AG08395 (cell line): ENCODE measurements at regions not wholly inside any gene's neighbourhood (a gene's known extent, or its start where the extent isn't known, plus 50 kb on each side); places are given as distances from the start of the nearest gene placed in this dataset.
A peak's percentile ranks its signal among the peaks of the same experiment; 100 is the strongest.

Experiments
- DNase-seq: peaks from one replicate; pipeline ENCODE4 v3.0.0; 2012; ENCODE audit warnings: mixed read lengths, low spot score

- DNase-seq = no peak
Measured at GRCh38 chr2:195049372-195050031, 607.5 kb upstream of the SLC39A10 start.

DNA sequence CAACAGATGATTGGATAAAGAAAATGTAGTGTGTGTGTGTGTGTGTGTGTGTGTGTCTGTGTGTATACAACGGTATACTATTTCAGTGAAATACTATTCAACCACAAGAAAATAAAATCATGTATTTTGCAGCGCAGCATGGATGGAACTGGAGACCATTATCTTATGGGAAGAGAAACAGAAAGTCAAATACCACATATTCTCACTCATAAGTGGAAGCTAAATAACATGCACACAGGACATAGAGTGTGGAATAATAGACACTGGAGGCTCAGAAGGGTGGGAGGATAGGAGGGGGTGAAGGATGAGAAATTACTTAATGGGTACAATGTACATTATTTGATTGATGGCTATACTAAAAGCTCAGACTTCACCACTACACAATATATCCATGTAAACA, 609.1 kb upstream of the SLC39A10 start:
- no peak for DNase-seq

- no peak for DNase-seq
Measured at GRCh38 chr2:195044801-195045200, 612.2 kb upstream of the SLC39A10 start.

GRCh38 chr2:195038153-195038552, 618.9 kb upstream of the SLC39A10 start:
- no peak for DNase-seq

DNA sequence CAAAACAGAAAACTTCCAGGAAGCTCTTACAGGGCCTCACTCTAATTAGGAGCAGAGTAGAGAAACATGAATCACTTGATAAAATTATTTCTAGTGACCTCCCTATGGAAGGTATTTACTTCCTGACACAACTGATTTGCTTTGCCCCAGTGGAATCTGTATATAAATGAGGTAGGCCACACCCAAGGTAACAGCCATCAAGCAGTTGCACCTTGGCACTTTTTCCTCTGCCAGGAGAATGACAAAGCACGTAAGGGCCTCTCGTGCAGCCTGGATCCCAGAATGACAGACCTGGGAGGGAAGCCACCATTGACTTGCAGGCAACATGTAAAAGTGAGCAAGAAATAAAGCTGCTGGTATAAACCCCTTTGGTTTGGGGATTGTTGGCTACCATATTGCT, 620.0 kb upstream of the SLC39A10 start:
- DNase-seq = no peak

DNA sequence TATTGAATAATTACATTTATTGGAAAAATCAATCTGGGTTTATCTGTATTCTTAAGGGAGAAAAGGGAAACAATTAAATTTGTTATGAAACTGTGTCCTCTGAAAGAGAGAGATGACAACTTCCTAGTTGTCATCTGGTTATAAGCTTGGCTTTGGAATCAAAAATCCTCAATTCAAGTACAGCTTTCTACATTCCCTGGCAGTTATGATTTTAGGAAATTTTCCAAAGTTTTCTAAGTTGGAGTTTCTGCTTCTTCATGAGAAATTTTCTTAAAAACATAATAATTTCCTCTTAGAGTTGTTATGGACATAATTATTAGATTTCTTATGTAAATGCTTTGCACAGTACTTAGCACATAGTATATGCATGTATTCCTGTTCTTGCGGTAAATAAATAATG, 625.6 kb upstream of the SLC39A10 start:
- no peak for DNase-seq

DNA sequence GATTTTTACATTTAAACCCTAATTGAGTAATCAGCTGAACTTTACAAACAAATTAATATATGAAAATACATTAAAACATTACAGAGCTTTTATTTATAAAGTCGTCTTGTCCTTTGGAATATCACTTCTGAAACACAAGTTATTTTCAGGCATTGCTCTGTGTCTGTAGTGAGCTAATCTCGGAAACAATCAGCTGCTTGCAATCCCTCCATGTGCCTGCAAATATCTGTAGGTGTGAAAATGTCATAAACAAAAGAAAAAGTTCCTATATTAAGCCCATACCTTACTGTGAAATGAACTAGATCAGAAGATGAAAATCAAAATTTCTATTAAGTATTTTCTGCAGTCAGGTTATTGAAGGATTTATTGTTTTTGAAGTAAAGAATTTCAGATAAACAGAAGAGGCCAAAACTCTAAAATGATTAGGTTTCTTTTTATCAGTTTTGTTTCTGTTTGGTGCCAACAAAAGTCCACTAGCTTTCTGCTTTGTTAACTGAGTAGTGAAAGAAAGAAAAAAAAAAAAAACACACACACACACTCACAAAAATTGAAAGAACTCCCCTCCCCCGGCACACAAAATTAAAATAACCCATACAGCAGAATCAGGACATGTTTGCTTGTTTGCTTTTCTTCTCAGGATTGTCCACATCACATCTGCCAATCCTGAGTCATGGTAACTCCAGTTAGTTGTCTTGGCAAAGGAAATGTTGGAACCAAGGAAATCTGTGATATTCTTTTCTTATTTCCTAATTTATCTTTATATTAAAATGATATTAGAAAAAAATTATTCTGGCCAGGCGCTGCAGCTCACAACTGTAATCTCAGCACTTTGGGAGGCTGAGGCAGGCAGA, 627.0 kb upstream of the SLC39A10 start:
- DNase-seq = no peak

GRCh38 chr2:195027947-195028346, 629.1 kb upstream of the SLC39A10 start:
- DNase-seq = no peak

- no peak for DNase-seq
Measured at GRCh38 chr2:195026261-195026660, 630.8 kb upstream of the SLC39A10 start.

- DNase-seq = no peak
Measured at GRCh38 chr2:195022508-195022830, 634.6 kb upstream of the SLC39A10 start.

DNA sequence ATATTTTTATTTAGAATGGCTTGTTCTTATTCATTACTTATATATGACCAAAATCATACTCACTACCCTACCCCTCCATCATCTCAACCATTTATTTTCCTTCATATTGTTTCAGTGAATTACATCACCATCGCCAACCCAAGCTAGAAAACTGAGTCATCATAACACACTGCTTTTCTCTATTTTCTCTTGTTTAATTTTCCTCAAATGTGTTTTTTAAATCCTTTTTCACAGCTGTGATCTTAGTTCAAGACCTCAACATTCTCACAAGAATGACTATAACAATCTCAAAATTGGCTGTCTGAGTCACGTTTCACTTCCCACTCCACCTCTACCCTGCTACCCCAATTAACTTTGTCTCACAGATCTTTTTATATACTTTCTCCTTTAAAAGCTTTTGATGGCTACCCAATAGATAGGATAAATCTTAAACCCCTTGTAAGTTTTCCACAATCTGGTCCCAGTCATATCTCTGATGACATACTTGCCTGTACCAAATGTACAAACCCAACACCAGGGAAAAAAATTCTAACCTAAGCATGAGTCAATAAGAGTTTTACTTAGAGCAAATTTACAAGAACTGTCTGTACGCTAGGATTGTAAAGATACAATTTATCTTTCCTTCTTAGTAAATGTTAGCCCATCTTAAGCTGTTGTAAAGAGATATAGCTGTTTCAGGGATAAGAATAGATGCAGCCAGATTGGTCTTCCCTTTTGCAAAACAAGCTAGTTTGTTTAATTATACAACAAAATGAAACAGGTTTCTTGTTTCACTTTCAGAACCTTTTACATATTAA, 635.1 kb upstream of the SLC39A10 start:
- DNase-seq = no peak

DNA sequence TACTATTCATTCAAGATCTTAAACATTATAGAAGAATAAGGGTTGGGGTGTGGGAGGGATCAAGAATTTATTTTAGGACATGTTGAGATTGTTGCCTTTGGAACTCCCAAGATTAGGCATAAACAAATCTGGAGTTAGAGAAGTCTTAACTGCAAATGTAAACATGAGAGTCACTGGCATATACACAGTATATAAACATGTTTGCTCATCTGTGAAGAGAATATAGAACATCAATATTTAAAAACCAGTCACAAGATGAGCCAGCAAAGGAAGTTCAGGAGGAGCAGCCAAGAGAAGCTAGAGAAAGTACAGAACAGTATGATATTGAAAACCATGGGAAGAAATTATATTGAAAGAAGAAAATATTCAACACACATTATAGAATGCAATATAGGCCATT, 638.6 kb upstream of the SLC39A10 start:
- DNase-seq = no peak

DNA sequence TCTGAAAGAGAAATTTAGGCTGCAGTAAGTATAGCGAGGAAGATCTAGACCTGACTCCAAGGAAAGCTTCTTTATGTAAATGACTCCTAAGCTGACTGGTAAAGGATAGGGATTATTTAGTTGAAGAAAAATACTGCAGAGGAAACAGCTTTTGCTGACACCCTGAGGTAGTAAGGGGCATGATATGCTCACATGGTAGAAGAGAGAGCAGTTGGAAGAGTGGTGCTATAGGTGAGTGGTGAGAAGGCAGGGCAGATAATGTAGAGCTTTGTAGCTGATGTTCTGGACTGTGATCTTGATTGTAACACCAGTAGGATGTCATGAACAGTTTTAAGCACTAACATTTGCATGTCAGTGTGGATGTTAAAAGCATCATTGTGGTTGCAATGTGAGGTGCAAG, 639.1 kb upstream of the SLC39A10 start:
- DNase-seq = no peak

- DNase-seq = no peak
Measured at GRCh38 chr2:195016841-195017240, 640.2 kb upstream of the SLC39A10 start.

- peak; percentile 6 for DNase-seq
Measured at GRCh38 chr2:195009202-195009601, 647.8 kb upstream of the SLC39A10 start.

- no peak for DNase-seq
Measured at GRCh38 chr2:195006856-195007255, 650.2 kb upstream of the SLC39A10 start.

DNA sequence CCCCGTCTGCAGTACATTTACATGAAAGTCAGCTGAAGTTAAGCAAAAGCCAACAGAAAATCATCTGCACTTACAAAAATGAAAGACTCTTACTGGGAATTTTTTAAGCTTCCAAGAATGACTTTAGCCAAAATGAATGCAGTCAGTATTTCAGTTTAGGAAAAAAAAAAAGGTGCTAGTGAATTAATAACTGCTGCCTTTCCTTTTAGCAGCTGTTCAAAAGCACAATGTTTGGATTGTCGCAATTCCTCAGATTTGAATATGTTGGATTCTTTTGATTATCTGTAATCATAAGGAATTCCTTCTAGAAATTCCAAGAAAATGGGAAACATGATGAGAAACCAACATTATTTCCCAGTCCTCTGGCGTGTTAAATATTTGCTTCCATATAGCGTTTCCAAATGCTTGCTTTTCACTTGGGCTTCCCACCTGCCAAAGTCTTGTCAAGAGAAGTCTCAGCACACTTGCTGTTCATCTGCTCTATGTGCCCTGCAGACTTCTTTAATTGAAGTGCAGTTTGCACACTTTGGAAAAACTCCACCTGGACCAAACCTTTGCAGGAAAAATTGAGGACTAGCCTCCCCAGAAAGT, 653.0 kb upstream of the SLC39A10 start:
- no peak for DNase-seq

GRCh38 chr2:195001924-195002323, 655.1 kb upstream of the SLC39A10 start:
- DNase-seq = no peak

- no peak for DNase-seq
Measured at GRCh38 chr2:194999771-195000170, 657.3 kb upstream of the SLC39A10 start.

GRCh38 chr2:194992648-194993047, 664.4 kb upstream of the SLC39A10 start:
- no peak for DNase-seq

GRCh38 chr2:194985258-194985657, 671.8 kb upstream of the SLC39A10 start:
- DNase-seq = no peak

DNA sequence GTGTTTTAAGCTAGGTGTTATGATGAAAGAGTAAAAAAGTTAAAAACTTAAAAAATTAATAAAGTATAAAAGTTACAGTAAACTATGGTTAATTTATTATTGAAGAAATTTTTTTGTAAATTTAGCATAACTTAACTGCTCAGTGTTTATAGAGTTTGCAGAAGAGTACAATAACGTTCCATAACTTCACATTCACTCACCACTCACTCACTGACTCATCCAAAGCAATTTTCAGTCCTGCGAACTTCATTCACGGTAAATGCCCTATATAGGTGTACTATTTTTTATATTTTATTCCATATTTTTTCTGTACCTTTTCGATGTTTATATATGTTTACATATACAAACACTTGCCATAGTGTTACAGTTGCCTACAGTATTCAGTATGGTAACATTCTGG, 694.8 kb upstream of the SLC39A10 start:
- DNase-seq = no peak

- no peak for DNase-seq
Measured at GRCh38 chr2:194954218-194954617, 702.8 kb upstream of the SLC39A10 start.
